DND-41 (cell line): ENCODE measurements at regions not wholly inside any gene's neighbourhood (a gene's known extent, or its start where the extent isn't known, plus 50 kb on each side); places are given as distances from the start of the nearest gene placed in this dataset.

Source experiments
- ATAC-seq: fragments of 200-7000 bp; cut with Tn5 transposase; 3 replicates; pipeline ENCODE4 v1.9.1; 2021; ENCODE audit warnings: low read depth; ENCODE audit not compliant: insufficient read depth
- DNase-seq: peaks from one replicate; pipeline ENCODE4 v3.0.0-alpha.2; 2020
- H2AFZ ChIP-seq: 2 replicates; pipeline ENCODE4 v1.6.0; 2012; ENCODE audit warnings: low read depth, low read length
- H3K27ac ChIP-seq: 2 replicates; pipeline ENCODE4 v1.5.1; 2012; ENCODE audit warnings: low read length, inconsistent platforms
- H3K27me3 ChIP-seq: fragments of 200-600 bp; sonication (generic); 2 replicates; pipeline ENCODE4 v1.6.0; 2012; ENCODE audit warnings: low read length, mild to moderate bottlenecking, inconsistent platforms; ENCODE audit not compliant: insufficient read depth, poor library complexity
- H3K36me3 ChIP-seq: 2 replicates; pipeline ENCODE4 v1.5.1; 2012; ENCODE audit warnings: low read length, inconsistent platforms; ENCODE audit not compliant: insufficient read depth
- H3K4me1 ChIP-seq: 2 replicates; pipeline ENCODE4 v1.5.1; 2012; ENCODE audit warnings: mild to moderate bottlenecking, low read length; ENCODE audit not compliant: insufficient read depth
- H3K4me2 ChIP-seq: 2 replicates; pipeline ENCODE4 v1.6.0; 2012; ENCODE audit warnings: mild to moderate bottlenecking, moderate library complexity, low read length, inconsistent platforms; ENCODE audit not compliant: insufficient read depth
- H3K4me3 ChIP-seq, 2 experiments: fragments of 200-600 bp in 1 of 2; shearing (Covaris generic) in 1 of 2; 2 replicates each; pipeline ENCODE4 v1.5.1; 2012 to 2016; ENCODE audit warnings: inconsistent platforms in 2 of 2, low read length in 2 of 2, mild to moderate bottlenecking in 2 of 2, low read depth in 1 of 2, moderate library complexity in 1 of 2
- H3K79me2 ChIP-seq: 2 replicates; pipeline ENCODE4 v1.6.0; 2012; ENCODE audit warnings: low read length, inconsistent platforms; ENCODE audit not compliant: insufficient read depth
- H3K9ac ChIP-seq: 2 replicates; pipeline ENCODE4 v1.6.0; 2012; ENCODE audit warnings: low read depth, mild to moderate bottlenecking, inconsistent platforms, low read length, moderate library complexity
- H3K9me3 ChIP-seq: 2 replicates; pipeline ENCODE4 v1.5.1; 2012; ENCODE audit warnings: low read length, moderate library complexity, mild to moderate bottlenecking, inconsistent platforms; ENCODE audit not compliant: insufficient read depth, severe bottlenecking
- H4K20me1 ChIP-seq: 2 replicates; pipeline ENCODE4 v1.6.0; 2012; ENCODE audit warnings: low read length; ENCODE audit not compliant: insufficient read depth
- EZH2 ChIP-seq: IDR thresholded peaks from 3 replicates; pipeline ENCODE4 v1.6.1; 2012; ENCODE audit warnings: borderline replicate concordance, low read depth, mild to moderate bottlenecking, moderate library complexity, low read length, inconsistent platforms; ENCODE audit not compliant: severe bottlenecking
- TF ChIP-seq, protein P1 (sequence below): IDR thresholded peaks from 2 replicates; pipeline ENCODE4 v1.5.1; 2012; ENCODE audit warnings: borderline replicate concordance, low read length, moderate library complexity, mild to moderate bottlenecking; ENCODE audit not compliant: poor library complexity, severe bottlenecking; ENCODE audit errors: extremely low read depth

DNA sequence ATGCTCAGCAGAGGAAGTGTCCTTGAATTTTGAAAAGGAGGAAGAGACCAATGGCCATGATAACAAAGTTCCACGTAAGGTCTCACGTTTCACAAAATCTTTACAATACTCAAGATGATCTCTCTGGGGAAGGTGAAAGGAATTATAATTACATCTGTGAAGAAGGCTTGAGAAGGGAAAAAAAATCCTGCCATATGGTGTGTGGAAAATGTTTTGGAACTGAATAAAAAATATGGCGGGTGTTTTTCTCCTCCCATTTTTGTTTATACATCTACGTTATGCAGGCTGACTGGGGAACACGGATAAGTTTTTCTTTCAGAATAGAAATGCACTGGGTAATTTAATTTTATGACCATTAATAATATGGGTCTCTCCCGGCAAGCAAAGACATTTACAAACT lies 425.6 kb upstream of the BRINP1 start:
- H2AFZ ChIP-seq, result no peak overlapping the region
- H3K9ac ChIP-seq, result no peak overlapping the region
- no peak overlapping the region for H3K4me3 ChIP-seq
- no peaks in the 10 kb centered on the region for H3K79me2 ChIP-seq
- no peak for ATAC-seq
- H4K20me1 ChIP-seq, result no peaks in the 10 kb centered on the region
- no peaks in the 10 kb centered on the region for H3K36me3 ChIP-seq
- DNase-seq, result no peak
- TF ChIP-seq, protein P1, sequence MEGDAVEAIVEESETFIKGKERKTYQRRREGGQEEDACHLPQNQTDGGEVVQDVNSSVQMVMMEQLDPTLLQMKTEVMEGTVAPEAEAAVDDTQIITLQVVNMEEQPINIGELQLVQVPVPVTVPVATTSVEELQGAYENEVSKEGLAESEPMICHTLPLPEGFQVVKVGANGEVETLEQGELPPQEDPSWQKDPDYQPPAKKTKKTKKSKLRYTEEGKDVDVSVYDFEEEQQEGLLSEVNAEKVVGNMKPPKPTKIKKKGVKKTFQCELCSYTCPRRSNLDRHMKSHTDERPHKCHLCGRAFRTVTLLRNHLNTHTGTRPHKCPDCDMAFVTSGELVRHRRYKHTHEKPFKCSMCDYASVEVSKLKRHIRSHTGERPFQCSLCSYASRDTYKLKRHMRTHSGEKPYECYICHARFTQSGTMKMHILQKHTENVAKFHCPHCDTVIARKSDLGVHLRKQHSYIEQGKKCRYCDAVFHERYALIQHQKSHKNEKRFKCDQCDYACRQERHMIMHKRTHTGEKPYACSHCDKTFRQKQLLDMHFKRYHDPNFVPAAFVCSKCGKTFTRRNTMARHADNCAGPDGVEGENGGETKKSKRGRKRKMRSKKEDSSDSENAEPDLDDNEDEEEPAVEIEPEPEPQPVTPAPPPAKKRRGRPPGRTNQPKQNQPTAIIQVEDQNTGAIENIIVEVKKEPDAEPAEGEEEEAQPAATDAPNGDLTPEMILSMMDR, result no peak
- TF ChIP-seq EZH2, result no peak
- H3K27me3 ChIP-seq, result peaks cover 6% of the 10 kb centered on the region
- H3K4me2 ChIP-seq, result no peak overlapping the region
- H3K27ac ChIP-seq, result no peak overlapping the region
- H3K9me3 ChIP-seq, result no peaks in the 10 kb centered on the region
- no peaks in the 10 kb centered on the region for H3K4me1 ChIP-seq

DNA sequence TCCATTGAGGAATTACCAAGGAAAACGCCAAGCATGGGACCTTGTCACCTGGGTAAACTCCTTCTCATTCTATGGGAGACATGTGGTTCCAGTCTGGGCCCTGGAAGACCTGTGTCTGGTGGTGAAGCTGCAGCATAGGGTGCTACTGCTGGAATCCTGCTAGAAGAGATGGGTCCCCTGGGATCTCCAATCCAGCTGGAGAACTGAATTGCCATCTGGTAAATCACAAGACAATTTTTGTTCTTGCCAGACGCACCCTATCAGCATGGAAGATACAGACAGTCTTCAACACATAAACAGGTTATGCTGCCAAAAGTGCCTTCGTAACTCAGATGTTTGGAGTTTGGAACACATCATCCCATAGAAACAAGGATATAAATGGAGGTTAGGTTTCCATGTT lies 424.0 kb upstream of the BRINP1 start:
- no peak overlapping the region for H3K4me3 ChIP-seq
- TF ChIP-seq EZH2, result no peak
- TF ChIP-seq, protein P1, result no peak
- no peaks in the 10 kb centered on the region for H4K20me1 ChIP-seq
- no peak overlapping the region for H3K27ac ChIP-seq
- H3K27me3 ChIP-seq, result peaks cover 6% of the 10 kb centered on the region
- DNase-seq, result no peak
- no peaks in the 10 kb centered on the region for H3K79me2 ChIP-seq
- H3K9ac ChIP-seq, result no peak overlapping the region
- H2AFZ ChIP-seq, result no peak overlapping the region
- ATAC-seq, result no peak
- H3K4me1 ChIP-seq, result no peaks in the 10 kb centered on the region
- H3K4me2 ChIP-seq, result no peak overlapping the region
- no peaks in the 10 kb centered on the region for H3K36me3 ChIP-seq
- no peaks in the 10 kb centered on the region for H3K9me3 ChIP-seq

DNA sequence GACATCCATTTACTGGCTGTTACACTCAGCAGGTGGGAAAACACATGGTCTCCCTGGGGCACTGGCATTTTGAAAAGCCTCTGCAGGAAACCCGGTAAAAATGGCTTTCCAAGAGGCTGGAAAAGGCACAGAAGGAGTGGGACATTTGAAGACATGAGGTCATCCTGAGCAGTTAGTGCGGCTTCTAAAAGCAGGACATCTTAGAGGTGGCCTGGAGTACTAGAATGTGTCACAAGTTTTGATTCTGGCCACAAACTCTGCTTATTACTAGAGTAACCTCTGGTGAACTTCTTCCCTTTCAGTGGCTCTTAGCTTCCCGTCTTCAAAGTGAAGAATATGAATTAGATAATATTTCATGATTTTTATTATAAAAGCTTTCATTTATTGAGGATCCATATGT lies 423.0 kb upstream of the BRINP1 start:
- Histone ChIP-seq H3K27ac (no peak overlapping the region), H3K4me3 (no peak overlapping the region), H3K79me2 (no peaks in the 10 kb centered on the region), H3K4me2 (no peak overlapping the region), H4K20me1 (no peaks in the 10 kb centered on the region), H3K27me3 (peaks cover 6% of the 10 kb centered on the region), H2AFZ (no peak overlapping the region), H3K9me3 (no peaks in the 10 kb centered on the region), H3K36me3 (no peaks in the 10 kb centered on the region), H3K9ac (no peak overlapping the region), H3K4me1 (no peaks in the 10 kb centered on the region)
- TF ChIP-seq, protein P1, result no peak
- no peak for TF ChIP-seq EZH2
- DNase-seq, result no peak
- no peak for ATAC-seq

DNA sequence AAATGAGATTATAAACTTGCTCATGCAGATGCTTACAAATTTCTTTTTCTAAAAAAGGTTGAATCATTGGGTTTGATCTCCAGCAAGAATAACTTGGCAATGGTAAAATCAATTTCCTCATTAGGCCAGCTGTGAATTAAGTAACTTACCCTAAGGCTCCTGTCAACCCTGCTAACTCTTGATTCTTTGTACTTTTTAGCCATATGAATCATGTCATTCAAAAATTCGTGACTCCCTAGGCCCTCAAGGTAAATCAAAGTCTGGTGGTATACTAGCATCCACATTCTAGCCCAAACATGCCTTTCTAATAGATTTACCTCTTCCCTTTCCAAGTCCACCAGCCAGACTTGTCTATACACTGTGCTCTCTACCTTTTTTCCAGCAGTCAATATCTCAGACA lies 420.8 kb upstream of the BRINP1 start:
- Histone ChIP-seq H3K79me2 (no peaks in the 10 kb centered on the region), H4K20me1 (no peaks in the 10 kb centered on the region), H3K4me2 (no peak overlapping the region), H3K4me1 (no peaks in the 10 kb centered on the region), H3K4me3 (no peak overlapping the region), H3K27me3 (peaks cover 6% of the 10 kb centered on the region), H3K9ac (no peak overlapping the region), H3K36me3 (no peaks in the 10 kb centered on the region), H3K9me3 (no peaks in the 10 kb centered on the region), H3K27ac (no peak overlapping the region), H2AFZ (no peak overlapping the region)
- TF ChIP-seq, protein P1, result no peak
- no peak for TF ChIP-seq EZH2
- no peak for ATAC-seq
- DNase-seq, result no peak
